NCI-H345 (cell line): ENCODE measurements at regions not wholly inside any gene's neighbourhood (a gene's known extent, or its start where the extent isn't known, plus 50 kb on each side); places are given as distances from the start of the nearest gene placed in this dataset.

Source experiments
- DNase-seq: peaks from one replicate; lab custom pipeline; 2025; lab: John Stamatoyannopoulos, UW

- DNase-seq, result no peak
Measured at GRCh38 chr2:21395366-21395765, 271.6 kb downstream of the TDRD15 start.

- DNase-seq, result peak; percentile 50
Measured at GRCh38 chr2:21396252-21396651, 272.5 kb downstream of the TDRD15 start.

- DNase-seq, result no peak
Measured at GRCh38 chr2:21401022-21401698, 277.4 kb downstream of the TDRD15 start.

GRCh38 chr2:21404137-21404536, 280.4 kb downstream of the TDRD15 start:
- no peak for DNase-seq

- no peak for DNase-seq
Measured at GRCh38 chr2:21404827-21405625, 281.3 kb downstream of the TDRD15 start.

GRCh38 chr2:21406386-21406785, 282.6 kb downstream of the TDRD15 start:
- no peak for DNase-seq

- no peak for DNase-seq
Measured at GRCh38 chr2:21406911-21407310, 283.1 kb downstream of the TDRD15 start.

- DNase-seq, result no peak
Measured at GRCh38 chr2:21407851-21408250, 284.1 kb downstream of the TDRD15 start.

GRCh38 chr2:21411741-21412140, 288.0 kb downstream of the TDRD15 start:
- DNase-seq, result no peak

- peak; percentile 95 for DNase-seq
Measured at GRCh38 chr2:21412944-21413443, 289.2 kb downstream of the TDRD15 start.

GRCh38 chr2:21415234-21415633, 291.5 kb downstream of the TDRD15 start:
- DNase-seq, result no peak

- DNase-seq, result no peak
Measured at GRCh38 chr2:21416226-21416625, 292.5 kb downstream of the TDRD15 start.

- no peak for DNase-seq
Measured at GRCh38 chr2:21418456-21418855, 294.7 kb downstream of the TDRD15 start.

GRCh38 chr2:21420553-21421335, 297.0 kb downstream of the TDRD15 start:
- DNase-seq, result no peak

- DNase-seq, result peak; percentile 65
Measured at GRCh38 chr2:21422050-21422449, 298.3 kb downstream of the TDRD15 start.

GRCh38 chr2:21422724-21423522, 299.2 kb downstream of the TDRD15 start:
- peak; percentile 44 for DNase-seq

GRCh38 chr2:21423854-21424253, 300.1 kb downstream of the TDRD15 start:
- DNase-seq, result no peak

- no peak for DNase-seq
Measured at GRCh38 chr2:21424375-21424774, 300.6 kb downstream of the TDRD15 start.

GRCh38 chr2:21427606-21428005, 303.8 kb downstream of the TDRD15 start:
- no peak for DNase-seq

GRCh38 chr2:21428754-21429153, 305.0 kb downstream of the TDRD15 start:
- no peak for DNase-seq

GRCh38 chr2:21429747-21430146, 306.0 kb downstream of the TDRD15 start:
- DNase-seq, result no peak

GRCh38 chr2:21431078-21431477, 307.3 kb downstream of the TDRD15 start:
- DNase-seq, result peak; percentile 93
